ENCODE measurements at regions not wholly inside any gene's neighbourhood (a gene's known extent, or its start where the extent isn't known, plus 50 kb on each side); places are given as distances from the start of the nearest gene placed in this dataset.

DNA sequence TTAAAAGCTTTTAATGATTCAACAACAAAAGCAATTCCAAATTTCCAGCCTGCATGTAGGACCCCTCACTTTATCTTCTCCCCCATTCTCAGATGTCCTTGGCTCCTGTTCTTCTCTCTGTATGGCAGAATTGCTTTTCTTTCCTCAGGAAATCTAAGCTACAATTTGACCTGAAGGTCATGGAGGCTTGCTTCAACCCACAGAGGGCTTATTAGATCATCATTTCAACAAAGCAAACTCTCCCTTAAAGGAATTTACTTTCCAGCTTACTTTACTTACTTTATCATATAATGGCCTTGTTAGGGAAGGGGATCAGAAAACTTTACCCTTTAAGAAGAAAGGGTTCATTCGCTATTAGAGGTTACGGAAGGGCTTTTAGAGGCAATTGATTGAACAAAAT, 211.5 kb downstream of the RAD51AP2 start:
- TF ChIP-seq, protein P1, sequence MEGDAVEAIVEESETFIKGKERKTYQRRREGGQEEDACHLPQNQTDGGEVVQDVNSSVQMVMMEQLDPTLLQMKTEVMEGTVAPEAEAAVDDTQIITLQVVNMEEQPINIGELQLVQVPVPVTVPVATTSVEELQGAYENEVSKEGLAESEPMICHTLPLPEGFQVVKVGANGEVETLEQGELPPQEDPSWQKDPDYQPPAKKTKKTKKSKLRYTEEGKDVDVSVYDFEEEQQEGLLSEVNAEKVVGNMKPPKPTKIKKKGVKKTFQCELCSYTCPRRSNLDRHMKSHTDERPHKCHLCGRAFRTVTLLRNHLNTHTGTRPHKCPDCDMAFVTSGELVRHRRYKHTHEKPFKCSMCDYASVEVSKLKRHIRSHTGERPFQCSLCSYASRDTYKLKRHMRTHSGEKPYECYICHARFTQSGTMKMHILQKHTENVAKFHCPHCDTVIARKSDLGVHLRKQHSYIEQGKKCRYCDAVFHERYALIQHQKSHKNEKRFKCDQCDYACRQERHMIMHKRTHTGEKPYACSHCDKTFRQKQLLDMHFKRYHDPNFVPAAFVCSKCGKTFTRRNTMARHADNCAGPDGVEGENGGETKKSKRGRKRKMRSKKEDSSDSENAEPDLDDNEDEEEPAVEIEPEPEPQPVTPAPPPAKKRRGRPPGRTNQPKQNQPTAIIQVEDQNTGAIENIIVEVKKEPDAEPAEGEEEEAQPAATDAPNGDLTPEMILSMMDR (IDR thresholded peaks at IDR 0.05; ENCODE audit: low read length): no peak
- TF ChIP-seq EZH2 (optimal IDR thresholded peaks at IDR 0.05; ENCODE audit: low read depth, low read length) (no peak), EZH2phosphoT487 (IDR thresholded peaks at IDR 0.05; ENCODE audit: low read length) (no peak)
